ENCODE measurements at regions not wholly inside any gene's neighbourhood (a gene's known extent, or its start where the extent isn't known, plus 50 kb on each side); places are given as distances from the start of the nearest gene placed in this dataset.

DNA sequence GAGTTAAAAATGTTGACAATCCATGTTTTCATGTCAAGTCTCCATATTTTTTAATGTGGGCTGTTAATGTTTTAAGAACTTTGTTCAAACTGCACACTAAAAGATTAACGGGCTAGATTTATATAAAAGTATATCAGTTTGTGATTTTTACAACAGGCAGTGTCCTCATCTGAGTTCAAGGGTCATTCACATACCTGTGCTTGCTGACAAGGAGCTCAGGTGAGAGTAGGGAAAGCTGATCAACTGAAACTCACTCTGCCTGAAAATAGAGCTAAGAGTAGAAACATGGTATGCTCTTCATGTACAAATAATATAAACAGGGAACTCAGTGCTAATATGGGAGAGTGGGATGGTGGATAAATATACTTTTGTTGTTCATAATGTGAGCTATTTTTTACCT, 102.3 kb upstream of the DKK2 start:
- intact Hi-C loops (cut with micrococcal nuclease): no loop called here
- Histone ChIP-seq H4K20me1 (ENCODE audit: insufficient read depth) (no peaks in the 10 kb centered on the region), H3K36me3 (ENCODE audit: control insufficient read depth in 1 of 2, insufficient read depth in 2 of 2, low read length in 2 of 2) (no peaks in the 10 kb centered on the region), H3K27ac (ENCODE audit: low read depth, low read length) (no peak overlapping the region), H3K9me3 (ENCODE audit: control insufficient read depth in 1 of 2, insufficient read depth in 1 of 2, low read depth in 1 of 2, low read length in 2 of 2) (no peaks in the 10 kb centered on the region), H3K79me2 (ENCODE audit: insufficient read depth, low read length) (no peaks in the 10 kb centered on the region), H3K4me2 (ENCODE audit: low read length) (no peak overlapping the region), H3K9ac (ENCODE audit: low read length) (no peak overlapping the region), H3K27me3 (ENCODE audit: insufficient read depth, low read length) (no peaks in the 10 kb centered on the region), H3K4me3 (replicated peaks in 1 of 2; ENCODE audit: low read depth in 1 of 2, low read length in 2 of 2) (no peak overlapping the region), H3K9me2 (ENCODE audit: insufficient read depth) (no peaks in the 10 kb centered on the region), H3K4me1 (ENCODE audit: control insufficient read depth in 1 of 2, insufficient read depth in 2 of 2, low read length in 2 of 2) (no peaks in the 10 kb centered on the region), H2AFZ (ENCODE audit: low read depth, low read length, poor library complexity, severe bottlenecking) (no peak overlapping the region)
- no TSS peak for BruUV-seq (replicated peaks)
- RAD21 ChIA-PET (ENCODE audit: low non-redundant PET in 1 of 2, low total read pairs in 2 of 2, uncharacterized antibody in 2 of 2, unreplicated experiment in 2 of 2): no interaction called here
- TF ChIP-seq POLR2AphosphoS5 (IDR thresholded peaks at IDR 0.05; ENCODE audit: low read depth, low read length): no peak
- TF ChIP-seq FOSL1 (IDR thresholded peaks at IDR 0.05; ENCODE audit: low read depth): no peak
- no peak for TF ChIP-seq EGR1 (IDR thresholded peaks at IDR 0.05; ENCODE audit: low read depth)
- no peak for TF ChIP-seq ZFX (IDR thresholded peaks at IDR 0.05)
- TF ChIP-seq ELF1 (IDR thresholded peaks at IDR 0.05; ENCODE audit: borderline replicate concordance, low read depth): no peak
- TF ChIP-seq, protein P1, sequence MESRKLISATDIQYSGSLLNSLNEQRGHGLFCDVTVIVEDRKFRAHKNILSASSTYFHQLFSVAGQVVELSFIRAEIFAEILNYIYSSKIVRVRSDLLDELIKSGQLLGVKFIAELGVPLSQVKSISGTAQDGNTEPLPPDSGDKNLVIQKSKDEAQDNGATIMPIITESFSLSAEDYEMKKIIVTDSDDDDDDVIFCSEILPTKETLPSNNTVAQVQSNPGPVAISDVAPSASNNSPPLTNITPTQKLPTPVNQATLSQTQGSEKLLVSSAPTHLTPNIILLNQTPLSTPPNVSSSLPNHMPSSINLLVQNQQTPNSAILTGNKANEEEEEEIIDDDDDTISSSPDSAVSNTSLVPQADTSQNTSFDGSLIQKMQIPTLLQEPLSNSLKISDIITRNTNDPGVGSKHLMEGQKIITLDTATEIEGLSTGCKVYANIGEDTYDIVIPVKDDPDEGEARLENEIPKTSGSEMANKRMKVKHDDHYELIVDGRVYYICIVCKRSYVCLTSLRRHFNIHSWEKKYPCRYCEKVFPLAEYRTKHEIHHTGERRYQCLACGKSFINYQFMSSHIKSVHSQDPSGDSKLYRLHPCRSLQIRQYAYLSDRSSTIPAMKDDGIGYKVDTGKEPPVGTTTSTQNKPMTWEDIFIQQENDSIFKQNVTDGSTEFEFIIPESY (IDR thresholded peaks at IDR 0.05; ENCODE audit: extremely low read depth, insufficient replicate concordance, low read length): no peak
- no peak for TF ChIP-seq EZH2 (IDR thresholded peaks at IDR 0.05)
- no peak for TF ChIP-seq ZNF274 (IDR thresholded peaks at IDR 0.05; ENCODE audit: low read depth, low read length)
- TF ChIP-seq, protein P2, sequence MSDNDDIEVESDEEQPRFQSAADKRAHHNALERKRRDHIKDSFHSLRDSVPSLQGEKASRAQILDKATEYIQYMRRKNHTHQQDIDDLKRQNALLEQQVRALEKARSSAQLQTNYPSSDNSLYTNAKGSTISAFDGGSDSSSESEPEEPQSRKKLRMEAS (IDR thresholded peaks at IDR 0.05): no peak
- TF ChIP-seq RAD21 (IDR thresholded peaks at IDR 0.05; ENCODE audit: low read depth): no peak
- no peak for TF ChIP-seq POLR2A (IDR thresholded peaks at IDR 0.05; ENCODE audit: borderline replicate concordance, extremely low read depth, insufficient read depth, insufficient read length)
- TF ChIP-seq CEBPB (IDR thresholded peaks at IDR 0.05; ENCODE audit: low read depth): no peak
- TF ChIP-seq SRF (IDR thresholded peaks at IDR 0.05; ENCODE audit: low read depth): no peak
- TF ChIP-seq JUND (IDR thresholded peaks at IDR 0.05): no peak
- no peak for TF ChIP-seq SP1 (IDR thresholded peaks at IDR 0.05; ENCODE audit: low read depth)
- TF ChIP-seq, protein P3, sequence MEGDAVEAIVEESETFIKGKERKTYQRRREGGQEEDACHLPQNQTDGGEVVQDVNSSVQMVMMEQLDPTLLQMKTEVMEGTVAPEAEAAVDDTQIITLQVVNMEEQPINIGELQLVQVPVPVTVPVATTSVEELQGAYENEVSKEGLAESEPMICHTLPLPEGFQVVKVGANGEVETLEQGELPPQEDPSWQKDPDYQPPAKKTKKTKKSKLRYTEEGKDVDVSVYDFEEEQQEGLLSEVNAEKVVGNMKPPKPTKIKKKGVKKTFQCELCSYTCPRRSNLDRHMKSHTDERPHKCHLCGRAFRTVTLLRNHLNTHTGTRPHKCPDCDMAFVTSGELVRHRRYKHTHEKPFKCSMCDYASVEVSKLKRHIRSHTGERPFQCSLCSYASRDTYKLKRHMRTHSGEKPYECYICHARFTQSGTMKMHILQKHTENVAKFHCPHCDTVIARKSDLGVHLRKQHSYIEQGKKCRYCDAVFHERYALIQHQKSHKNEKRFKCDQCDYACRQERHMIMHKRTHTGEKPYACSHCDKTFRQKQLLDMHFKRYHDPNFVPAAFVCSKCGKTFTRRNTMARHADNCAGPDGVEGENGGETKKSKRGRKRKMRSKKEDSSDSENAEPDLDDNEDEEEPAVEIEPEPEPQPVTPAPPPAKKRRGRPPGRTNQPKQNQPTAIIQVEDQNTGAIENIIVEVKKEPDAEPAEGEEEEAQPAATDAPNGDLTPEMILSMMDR (IDR thresholded peaks at IDR 0.05 in 2 of 3, conservative IDR thresholded peaks at IDR 0.05 in 1 of 3; ENCODE audit: borderline replicate concordance in 1 of 3, insufficient read depth in 1 of 3, low read depth in 2 of 3, low read length in 2 of 3): no peak
- TF ChIP-seq SIN3A (IDR thresholded peaks at IDR 0.05; ENCODE audit: low read depth): no peak
- no peak for TF ChIP-seq TCF7L2 (IDR thresholded peaks at IDR 0.05; ENCODE audit: borderline replicate concordance, extremely low read depth, insufficient read depth, insufficient read length)
- TF ChIP-seq, protein P4, sequence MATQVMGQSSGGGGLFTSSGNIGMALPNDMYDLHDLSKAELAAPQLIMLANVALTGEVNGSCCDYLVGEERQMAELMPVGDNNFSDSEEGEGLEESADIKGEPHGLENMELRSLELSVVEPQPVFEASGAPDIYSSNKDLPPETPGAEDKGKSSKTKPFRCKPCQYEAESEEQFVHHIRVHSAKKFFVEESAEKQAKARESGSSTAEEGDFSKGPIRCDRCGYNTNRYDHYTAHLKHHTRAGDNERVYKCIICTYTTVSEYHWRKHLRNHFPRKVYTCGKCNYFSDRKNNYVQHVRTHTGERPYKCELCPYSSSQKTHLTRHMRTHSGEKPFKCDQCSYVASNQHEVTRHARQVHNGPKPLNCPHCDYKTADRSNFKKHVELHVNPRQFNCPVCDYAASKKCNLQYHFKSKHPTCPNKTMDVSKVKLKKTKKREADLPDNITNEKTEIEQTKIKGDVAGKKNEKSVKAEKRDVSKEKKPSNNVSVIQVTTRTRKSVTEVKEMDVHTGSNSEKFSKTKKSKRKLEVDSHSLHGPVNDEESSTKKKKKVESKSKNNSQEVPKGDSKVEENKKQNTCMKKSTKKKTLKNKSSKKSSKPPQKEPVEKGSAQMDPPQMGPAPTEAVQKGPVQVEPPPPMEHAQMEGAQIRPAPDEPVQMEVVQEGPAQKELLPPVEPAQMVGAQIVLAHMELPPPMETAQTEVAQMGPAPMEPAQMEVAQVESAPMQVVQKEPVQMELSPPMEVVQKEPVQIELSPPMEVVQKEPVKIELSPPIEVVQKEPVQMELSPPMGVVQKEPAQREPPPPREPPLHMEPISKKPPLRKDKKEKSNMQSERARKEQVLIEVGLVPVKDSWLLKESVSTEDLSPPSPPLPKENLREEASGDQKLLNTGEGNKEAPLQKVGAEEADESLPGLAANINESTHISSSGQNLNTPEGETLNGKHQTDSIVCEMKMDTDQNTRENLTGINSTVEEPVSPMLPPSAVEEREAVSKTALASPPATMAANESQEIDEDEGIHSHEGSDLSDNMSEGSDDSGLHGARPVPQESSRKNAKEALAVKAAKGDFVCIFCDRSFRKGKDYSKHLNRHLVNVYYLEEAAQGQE (IDR thresholded peaks at IDR 0.05; ENCODE audit: low read depth): no peak
- TF ChIP-seq, protein P5, sequence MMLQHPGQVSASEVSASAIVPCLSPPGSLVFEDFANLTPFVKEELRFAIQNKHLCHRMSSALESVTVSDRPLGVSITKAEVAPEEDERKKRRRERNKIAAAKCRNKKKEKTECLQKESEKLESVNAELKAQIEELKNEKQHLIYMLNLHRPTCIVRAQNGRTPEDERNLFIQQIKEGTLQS (IDR thresholded peaks at IDR 0.05): no peak
- CTCF ChIA-PET: no interaction called here
- POLR2A ChIA-PET: no interaction called here
- DNase-seq (ENCODE audit: low read depth, low spot score): no peak
- no peak for ATAC-seq
